ENCODE measurements at regions not wholly inside any gene's neighbourhood (a gene's known extent, or its start where the extent isn't known, plus 50 kb on each side); places are given as distances from the start of the nearest gene placed in this dataset.

DNA sequence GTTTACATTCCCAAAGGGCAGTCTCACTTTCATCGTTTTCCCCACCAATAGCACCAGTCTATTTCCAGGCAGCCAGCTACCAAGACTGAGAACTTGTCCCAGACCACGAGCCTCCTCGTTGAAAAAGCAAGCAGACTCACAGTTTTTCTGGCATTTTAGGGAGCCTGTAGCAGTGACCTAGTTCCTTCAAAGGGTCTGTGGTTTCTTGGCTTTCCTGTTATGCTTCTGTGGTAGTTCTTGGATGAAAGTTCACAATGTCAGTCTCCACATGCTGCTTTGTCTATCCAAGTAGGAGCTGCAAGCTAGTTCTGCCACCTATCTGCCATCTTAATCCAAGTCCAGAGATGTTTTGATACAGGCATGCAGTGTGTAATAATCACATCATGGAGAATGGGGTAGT is 151.6 kb upstream of the ZC4H2 start:
- TF ChIP-seq EZH2 (IDR thresholded peaks at IDR 0.05; ENCODE audit: low read length, missing control alignments), result no peak
- TF ChIP-seq, protein P1, sequence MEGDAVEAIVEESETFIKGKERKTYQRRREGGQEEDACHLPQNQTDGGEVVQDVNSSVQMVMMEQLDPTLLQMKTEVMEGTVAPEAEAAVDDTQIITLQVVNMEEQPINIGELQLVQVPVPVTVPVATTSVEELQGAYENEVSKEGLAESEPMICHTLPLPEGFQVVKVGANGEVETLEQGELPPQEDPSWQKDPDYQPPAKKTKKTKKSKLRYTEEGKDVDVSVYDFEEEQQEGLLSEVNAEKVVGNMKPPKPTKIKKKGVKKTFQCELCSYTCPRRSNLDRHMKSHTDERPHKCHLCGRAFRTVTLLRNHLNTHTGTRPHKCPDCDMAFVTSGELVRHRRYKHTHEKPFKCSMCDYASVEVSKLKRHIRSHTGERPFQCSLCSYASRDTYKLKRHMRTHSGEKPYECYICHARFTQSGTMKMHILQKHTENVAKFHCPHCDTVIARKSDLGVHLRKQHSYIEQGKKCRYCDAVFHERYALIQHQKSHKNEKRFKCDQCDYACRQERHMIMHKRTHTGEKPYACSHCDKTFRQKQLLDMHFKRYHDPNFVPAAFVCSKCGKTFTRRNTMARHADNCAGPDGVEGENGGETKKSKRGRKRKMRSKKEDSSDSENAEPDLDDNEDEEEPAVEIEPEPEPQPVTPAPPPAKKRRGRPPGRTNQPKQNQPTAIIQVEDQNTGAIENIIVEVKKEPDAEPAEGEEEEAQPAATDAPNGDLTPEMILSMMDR (conservative IDR thresholded peaks at IDR 0.05 in 1 of 2, IDR thresholded peaks at IDR 0.05 in 1 of 2; ENCODE audit: low read depth in 1 of 2, low read length in 2 of 2), result no peak

Measured in fibroblast of lung (primary cell).